IPS DF 4.7 (cell line): ENCODE measurements at regions not wholly inside any gene's neighbourhood (a gene's known extent, or its start where the extent isn't known, plus 50 kb on each side); places are given as distances from the start of the nearest gene placed in this dataset.

Experiments used
- DNase-seq: peaks from one replicate; pipeline ENCODE4 v3.0.0-alpha.2; 2013; ENCODE audit warnings: low spot score; ENCODE audit errors: extremely low read depth

DNA sequence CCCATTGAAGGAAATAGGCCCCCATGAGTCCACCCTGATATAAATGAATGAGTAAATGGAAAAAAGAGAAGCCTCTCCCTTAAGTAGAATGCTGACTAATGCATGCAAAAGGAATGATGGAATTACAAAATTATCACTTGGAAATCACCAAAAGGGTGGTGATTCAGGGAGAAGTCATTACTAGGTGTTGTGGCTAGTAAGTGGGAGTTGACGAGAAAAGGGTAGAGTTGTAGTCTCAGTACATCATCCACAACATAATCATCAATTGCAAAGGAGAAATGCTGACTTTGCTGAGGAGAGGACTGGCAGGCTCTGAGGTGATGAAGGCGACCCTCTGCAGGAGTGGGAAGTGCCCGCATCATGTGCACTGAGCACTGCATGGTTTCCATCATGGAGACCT is 201.5 kb upstream of the S1PR3 start:
- DNase-seq = no peak

DNA sequence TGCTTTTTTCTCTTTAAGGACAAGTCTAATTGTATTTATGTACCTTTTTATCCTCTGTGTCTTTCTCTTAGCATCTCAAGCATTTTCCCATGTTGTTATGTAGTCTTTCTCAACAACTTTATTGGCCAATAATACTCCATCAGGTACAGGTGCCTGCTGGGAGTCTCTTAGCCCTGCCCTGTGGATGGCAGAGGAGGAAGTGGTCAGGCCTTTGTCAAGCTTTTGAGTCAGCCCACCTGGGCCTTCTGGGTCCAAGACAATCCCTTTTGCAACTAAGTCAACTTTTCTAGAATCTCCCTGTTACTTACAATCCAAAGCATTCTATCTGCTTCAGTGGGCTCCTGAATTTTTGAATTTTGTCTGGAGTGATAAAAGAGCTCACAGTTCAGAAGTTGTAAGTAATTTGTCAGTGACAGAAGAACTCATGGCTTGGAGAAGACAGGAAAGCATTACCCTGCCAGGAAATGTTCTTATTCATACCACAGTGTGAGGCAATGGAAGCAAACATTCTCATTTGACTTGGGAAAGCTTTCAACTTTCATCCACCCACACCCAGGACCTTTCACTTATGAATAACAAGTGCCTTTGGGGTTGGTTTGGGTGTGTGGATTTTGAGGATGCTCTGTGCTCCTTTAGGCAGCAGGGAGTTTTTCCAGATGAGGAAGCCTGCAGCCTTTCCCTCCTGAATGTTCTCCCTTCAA is 200.0 kb upstream of the S1PR3 start:
- no peak for DNase-seq

DNA sequence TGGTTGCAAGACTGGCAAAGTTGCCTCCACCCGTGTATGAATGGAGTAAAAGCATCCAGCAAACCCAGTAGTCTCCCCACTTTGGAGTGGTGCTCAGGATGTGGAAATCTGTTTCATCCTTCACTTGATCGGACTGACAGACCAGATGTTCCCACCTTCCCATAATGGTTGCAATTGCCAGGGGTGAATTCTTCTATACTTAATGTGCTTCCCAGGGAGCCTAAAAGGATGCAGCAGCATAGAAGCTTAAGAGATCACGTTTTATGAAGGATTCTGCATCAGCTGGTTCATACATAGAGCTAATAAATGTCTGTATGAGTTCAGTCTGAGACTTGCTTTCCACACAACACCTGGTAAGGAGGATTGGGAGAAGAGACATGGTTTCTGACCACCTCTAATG is 198.8 kb upstream of the S1PR3 start:
- DNase-seq = no peak

DNA sequence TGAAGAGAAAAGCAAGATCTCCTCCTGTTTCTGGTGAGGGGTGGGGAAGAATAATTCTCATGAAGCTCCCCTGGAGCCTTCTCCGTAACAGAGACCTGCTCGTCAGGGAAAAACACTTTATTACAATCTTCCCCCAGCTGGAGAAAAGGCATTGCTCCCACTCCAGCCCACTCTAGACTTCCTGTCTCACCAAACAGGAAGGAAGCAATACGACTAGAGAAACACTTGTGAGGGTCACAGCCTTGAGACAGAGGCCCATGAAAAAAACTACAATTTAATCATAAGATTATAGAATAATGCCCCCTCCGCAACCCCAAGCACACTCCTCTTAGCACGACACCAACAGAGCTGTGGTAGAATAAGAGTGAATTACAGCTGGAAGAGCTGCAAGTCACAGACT is 197.2 kb upstream of the S1PR3 start:
- DNase-seq = no peak

DNA sequence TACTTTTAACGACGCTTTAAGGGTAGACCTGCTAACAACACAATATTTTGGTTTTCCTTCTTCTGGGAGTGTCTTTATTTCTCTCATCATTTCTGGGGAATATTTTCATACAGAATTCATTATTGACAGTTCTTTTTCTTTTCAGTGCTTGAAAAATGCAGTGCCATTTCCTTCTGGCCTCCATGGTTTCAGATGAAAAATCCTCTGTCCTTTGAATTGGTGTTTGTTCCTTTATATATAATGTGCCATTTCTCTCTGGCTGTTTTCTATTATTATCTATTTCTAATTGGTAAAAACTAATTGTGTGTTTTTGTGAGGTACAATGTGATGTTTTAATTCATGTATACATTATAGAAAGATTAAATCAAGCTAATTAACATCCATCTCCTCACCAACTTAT is 194.3 kb upstream of the S1PR3 start:
- no peak for DNase-seq

DNA sequence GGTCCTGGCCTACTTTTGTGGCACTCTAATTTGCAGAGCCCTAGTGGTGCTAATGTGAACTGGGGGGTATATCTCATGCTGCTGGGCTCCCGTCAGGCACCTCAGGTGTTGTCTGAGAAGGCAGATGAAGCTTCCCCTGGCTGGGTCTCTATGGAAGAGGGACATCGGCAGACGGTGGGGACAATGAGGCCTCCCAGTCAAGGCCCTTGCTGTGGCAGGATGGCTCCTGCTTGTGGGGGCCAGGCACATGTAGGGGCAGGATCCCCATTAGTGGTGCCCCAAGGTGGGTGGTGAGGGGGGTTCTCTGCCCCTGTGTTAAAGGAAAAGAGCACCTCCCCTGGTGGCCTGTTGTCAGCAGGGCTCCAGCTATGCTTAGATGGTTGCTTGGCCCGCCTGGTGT is 192.8 kb upstream of the S1PR3 start:
- DNase-seq = no peak

DNA sequence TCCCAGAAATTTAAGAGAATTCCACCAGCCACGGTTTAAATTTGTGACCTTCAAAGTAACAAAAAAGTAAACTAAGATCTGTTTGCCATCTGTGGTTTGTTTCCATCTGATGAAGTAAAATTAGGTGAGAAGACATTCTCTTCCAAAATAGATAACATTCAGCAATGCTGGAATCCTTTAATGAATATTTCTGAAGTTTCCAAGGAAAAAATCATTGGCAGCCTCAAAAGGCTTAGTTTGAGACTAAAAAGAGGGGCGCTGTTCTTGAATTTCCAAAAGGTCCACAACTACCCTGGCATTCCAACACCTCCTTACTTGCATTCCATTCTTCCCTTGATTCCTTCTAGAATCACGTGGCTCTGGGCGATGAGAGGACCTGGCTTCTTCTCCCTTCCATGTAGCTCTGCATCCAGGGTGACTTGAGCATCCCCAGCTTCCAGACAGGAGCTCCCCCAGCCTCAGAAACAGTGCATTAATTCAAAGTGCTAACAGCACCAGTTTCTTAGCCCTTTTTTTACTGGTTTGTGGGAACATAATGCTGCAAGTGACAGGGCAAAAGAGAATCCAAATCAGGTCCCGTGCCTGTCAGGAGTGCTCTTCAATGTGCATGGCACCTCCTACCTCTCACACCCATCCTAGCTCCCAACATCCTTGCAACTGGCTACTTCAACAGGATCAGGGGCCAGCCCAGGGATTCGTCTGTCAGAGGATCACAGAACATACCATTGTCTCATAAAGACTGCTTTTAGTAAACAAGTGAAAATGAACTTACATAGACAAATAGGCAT is 191.5 kb upstream of the S1PR3 start:
- DNase-seq = no peak

DNA sequence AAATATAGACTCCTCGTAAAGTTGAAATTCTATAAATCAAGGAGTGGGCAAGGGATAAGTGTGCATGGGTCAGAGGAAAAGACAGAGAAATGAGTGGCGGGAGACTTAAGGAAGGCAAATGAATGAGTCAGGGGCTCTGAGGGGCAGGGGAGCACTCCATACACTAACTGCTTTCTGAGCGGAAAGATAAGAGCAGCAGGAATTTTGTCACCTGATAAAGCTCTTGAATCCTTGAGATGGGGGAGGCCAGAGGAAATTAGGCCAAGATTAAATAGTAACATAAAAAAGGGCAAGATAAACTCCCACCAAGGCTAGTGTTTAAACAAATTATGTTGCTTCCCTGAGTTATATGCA is 191.0 kb upstream of the S1PR3 start:
- no peak for DNase-seq

DNA sequence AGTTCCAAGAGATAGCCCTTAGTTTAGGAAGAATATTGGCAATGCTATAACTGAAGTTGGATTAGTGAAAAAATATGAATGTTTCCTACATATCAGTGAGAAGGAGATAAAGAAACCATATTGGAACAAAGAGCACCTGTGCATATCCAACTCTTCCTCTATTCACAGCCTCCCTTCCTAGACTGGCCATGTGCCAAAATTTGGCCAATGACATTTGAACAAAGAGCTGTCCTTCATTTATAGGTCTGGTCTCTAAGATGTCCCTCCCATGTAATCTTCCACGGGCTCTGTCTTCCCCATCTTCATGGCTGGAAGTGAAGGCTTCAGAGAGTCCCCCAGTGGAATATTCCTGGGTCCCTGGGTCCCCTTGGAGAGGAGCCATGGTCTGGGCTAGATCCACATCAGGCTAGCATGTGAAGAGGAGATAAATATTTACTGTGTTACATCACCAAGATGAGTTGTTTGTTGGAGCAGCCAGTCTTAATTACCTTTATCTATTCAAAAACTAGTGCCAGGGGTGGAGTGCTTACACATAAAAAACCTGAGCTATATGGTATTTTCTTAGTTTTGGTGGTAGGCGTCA is 190.0 kb upstream of the S1PR3 start:
- no peak for DNase-seq

DNA sequence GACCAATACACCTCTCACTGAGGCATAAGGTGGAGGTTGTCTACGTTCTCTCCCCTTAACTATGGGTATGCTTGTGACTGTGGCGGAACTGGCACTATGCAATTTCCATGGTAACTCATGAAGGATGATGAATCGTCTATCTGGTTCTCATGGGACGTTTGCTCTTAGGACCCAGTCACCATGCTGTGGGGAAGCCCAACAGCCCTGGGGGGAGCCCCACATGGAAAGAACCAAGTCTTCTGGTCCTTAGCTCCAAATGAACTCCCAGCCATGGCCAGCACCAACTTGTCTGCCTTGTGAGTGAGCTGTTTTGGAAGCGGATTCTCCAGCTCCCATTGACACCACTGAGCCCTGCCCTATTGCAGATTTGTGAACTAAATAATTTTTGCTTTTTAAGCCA is 188.7 kb upstream of the S1PR3 start:
- no peak for DNase-seq

DNA sequence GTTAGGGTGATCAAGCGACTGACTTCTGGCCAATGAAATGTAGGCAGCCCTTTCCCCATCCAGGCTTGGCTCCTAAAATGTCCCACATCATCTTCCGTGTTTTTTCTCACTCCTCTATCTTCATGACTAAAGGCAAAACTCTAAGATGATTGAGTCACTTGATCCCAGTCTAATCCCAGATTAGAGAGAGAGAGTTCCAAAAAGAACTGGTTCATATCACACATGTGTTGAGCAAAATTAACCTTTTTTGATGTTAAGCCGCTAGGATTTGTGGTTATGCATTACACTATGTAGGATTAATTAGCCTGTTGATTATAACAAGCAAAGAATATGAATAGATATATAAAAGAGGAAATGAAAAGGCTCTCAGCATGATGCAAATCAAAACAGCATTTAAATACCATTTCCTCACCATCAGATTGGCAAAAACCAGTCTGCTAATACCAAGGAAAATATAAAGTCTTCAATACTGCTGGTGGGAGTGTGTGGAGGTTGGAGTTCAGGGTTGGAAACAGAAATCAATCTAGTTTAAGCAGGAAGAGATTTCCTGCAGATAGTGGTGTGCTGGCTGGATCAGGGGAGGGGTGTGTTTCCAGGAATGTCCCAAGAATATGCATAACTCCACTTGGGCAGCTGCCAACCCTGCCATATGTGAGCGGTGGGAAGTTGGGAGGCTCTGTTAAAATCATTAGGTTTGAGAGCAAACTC is 187.6 kb upstream of the S1PR3 start:
- no peak for DNase-seq

DNA sequence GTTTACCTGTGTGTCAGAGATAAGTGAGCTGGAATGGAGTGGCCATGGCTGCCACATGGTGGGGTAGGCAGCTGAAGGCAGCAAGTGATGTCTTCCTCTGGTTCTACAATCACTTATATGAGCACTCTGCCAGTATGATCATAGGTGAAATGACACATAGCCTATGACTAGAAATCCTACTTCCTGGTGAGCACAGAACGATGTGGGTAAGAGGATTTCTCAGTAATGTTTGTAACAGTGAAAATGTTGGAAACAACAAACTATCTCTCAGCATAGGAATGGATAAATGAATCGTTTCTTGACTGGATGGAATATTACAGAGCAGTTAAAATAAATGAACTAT is 187.0 kb upstream of the S1PR3 start:
- no peak for DNase-seq

DNA sequence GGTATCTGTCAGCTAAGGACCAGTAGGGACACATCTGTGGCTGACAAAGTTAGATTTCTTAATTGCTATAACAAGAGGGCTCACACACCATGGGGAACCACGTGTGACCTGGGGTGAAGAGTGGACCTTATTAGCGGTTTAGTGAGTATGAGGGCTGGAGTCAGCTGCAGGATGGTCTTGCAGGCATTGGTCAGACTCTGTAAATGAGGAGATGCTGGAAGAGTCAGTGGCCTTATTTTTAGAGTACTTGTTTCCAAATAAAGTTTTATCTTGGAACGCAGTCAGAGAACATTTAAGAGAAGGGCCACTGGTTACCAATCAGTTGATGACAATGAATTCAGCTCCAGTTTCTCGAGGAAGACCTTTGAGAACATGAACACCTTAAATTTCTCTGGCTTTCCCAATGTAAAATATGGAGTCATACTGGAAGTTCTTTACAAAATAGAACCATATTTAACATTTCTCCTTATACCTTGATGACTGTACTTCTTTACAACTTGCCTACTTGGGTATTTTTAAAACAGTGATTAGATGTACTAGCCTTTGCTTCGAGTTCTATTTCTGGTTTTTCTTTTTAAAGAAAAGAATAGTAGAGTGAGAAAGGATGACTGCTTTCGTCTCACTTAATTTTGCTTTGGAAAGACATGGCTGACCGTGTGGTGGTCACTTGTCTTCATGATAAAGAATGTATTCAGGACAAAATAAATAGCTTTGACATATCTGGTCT is 185.9 kb upstream of the S1PR3 start:
- DNase-seq = no peak

DNA sequence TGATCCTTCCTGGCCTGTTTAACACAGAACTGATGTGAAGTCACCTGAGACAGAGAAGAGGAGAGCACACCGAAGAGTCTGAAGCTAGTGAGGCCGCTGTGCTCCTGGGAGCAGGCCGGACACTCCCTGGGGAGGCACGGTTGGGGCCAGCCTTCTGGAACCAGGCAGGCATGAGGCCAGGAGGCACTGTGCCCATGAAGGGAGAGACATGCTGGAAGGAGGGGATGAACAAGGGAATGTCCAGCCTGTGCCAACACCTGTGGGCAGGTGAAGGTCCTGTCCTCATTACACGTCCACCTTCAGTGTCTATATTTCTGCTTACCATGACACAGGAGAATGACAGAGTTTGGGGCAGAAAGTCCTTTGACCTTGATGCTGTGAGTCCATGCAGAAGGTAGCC is 183.8 kb upstream of the S1PR3 start:
- DNase-seq = no peak

DNA sequence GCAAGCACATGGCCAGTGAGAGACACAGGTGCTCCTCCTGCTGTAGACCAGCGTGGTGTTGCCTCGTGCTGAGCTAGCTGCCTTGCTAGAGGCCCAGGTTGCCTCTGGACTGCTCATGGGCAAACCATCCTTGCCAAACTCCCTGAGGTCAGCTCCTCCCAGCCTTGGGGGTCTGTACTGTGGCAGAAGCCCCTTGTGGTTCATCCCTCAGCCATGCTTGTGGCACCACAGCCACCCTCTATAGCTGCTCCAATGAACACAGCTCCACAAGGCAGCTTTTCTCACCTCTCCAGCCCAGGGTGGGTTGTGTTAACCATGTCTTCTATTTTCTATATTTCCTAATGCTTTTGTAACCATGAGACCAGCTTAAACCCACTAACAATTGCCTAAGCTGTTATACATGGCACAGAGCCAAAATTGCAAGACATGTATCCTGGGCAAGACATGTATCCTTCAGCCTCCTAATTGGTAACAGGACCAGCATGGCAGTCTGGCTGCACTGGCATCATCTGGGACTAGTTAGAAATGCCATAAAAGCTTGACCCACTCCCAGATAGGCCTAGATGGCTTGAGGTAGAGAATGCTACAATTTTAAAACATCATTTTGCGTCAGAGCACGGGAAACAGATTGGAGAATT is 183.1 kb upstream of the S1PR3 start:
- no peak for DNase-seq

DNA sequence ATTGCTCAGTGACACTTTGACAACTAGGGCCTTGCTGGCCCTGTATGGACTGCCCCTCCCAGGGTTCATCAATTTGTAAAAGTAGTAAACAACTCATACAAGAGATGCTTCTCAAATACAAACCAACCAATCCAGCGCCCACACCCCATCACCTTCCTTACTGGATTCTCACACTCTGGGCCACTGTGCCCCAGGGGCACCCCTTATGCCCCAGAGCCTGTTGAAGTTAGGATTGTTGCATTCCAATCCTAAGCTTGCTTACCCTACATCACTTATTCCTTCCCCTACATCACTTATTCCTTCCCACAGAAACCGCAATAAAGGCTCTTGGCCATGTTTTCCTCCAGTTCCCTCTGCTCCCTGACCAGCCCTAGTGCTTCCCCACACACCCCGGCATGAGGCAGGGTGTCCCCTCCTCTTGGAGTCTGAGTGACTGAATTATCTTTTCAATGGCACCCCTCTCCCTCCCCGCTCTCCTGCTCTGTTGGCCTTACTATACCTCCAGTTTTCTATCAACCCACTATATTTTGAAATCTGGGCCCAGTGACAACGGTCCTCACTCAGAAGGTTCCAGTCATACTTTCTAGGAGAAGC is 182.4 kb upstream of the S1PR3 start:
- no peak for DNase-seq

DNA sequence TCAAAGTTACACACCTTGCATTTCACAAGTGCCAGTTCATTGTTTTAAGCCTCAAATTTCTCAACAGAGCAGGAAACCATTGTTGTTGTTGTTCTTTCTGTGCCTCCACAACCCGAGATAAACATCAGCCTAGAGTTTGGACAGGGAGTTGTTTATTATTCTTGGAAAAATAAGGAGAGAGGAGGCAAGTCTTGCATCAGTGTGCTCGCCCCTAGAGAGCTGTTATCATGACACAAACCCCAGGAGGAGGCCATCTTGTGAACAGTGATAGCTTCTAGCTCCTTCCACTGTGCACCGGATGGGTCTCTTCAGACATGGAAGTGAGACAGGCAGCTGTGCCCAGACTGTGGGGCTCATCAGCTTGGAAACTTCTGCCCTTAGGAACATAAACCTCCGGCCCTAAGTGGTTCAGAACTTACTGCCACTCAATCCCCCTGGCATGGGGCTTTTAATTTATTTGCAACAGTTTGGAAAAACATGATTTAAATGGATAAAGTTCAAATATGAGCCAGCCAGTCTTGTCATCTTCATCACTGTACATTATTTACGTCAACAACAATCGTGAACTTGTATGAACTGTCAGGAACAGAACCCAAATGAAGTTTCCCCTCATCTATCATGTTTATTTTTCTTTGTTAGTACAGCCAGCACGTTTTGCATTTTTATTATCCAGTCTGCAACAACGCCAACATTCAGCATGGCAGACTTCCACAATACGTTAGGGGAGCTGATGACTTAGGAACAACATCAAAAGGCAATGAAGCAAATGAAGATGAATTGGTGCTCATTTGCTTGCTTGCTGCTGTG is 181.7 kb upstream of the S1PR3 start:
- no peak for DNase-seq

DNA sequence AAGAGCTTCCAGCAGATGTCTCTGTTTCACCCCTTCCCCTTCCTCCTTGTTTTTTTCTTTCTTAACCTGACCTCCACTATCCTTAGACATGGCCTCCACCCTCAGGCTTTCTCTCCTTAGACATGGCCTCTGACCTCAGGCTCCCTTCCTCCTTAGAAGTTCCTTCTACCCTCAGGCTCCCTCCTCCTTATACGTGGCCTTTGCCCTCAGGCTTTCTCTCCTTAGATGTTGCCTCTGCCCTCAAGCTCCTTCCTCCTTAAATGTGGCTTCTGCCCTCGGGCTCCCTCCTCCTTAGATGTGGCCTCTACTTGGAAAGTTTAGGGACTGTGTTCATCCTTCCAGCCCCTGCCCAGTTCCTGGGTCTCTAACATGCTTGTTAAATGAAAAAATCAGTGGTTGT is 180.4 kb upstream of the S1PR3 start:
- DNase-seq = no peak

DNA sequence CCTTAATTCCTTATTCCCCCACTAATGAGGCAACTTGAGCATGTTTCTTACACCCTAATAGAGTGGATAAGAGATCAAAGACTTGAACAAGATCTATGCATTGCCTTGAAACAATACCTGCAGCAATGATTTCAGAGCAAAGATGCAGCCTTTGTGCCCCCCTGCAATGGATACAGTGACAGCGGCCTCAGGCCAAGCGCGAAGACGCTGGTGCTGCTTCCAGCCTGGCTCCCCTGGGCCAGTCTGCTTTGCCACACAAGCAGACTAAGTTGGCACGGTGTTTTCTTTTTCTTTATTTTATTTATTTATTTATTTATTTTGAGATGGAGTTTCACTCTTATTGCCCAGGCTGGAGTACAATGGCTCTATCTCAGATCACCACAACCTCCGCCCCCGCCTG is 179.8 kb upstream of the S1PR3 start:
- DNase-seq = no peak
